NCI-H2196 (cell line): ENCODE measurements at regions not wholly inside any gene's neighbourhood (a gene's known extent, or its start where the extent isn't known, plus 50 kb on each side); places are given as distances from the start of the nearest gene placed in this dataset.
"Not testable (repeated sequence)": the region's sequence is repeated elsewhere in the genome, so short reads cannot be mapped to it uniquely, and the experiment has no call there.

Experiments used
- DNase-seq: peaks from one replicate; lab custom pipeline; 2025; ENCODE audit not compliant: unreplicated experiment; lab: John Stamatoyannopoulos, UW

- DNase-seq: no peak
Observed at GRCh38 chr17:14451729-14452191, 150.9 kb downstream of the HS3ST3B1 start.

- DNase-seq: no peak
Observed at GRCh38 chr17:14448818-14449217, 147.9 kb downstream of the HS3ST3B1 start.

- no peak for DNase-seq
Observed at GRCh38 chr17:14446825-14447224, 145.9 kb downstream of the HS3ST3B1 start.

- no peak for DNase-seq
Observed at GRCh38 chr17:14444915-14445314, 144.0 kb downstream of the HS3ST3B1 start.

- DNase-seq: no peak
Observed at GRCh38 chr17:14442798-14443528, 142.1 kb downstream of the HS3ST3B1 start.

- no peak for DNase-seq
Observed at GRCh38 chr17:14437176-14437575, 136.3 kb downstream of the HS3ST3B1 start.

- DNase-seq: no peak
Observed at GRCh38 chr17:14436266-14436665, 135.4 kb downstream of the HS3ST3B1 start.

GRCh38 chr17:14434506-14434905, 133.6 kb downstream of the HS3ST3B1 start:
- no peak for DNase-seq

GRCh38 chr17:14432079-14432478, 131.2 kb downstream of the HS3ST3B1 start:
- no peak for DNase-seq

GRCh38 chr17:14429084-14429483, 128.2 kb downstream of the HS3ST3B1 start:
- DNase-seq: no peak

GRCh38 chr17:14428648-14429029, 127.8 kb downstream of the HS3ST3B1 start:
- no peak for DNase-seq

- no peak for DNase-seq
Observed at GRCh38 chr17:14427900-14428647, 127.2 kb downstream of the HS3ST3B1 start.

GRCh38 chr17:14423156-14423555, 122.3 kb downstream of the HS3ST3B1 start:
- DNase-seq: not testable (repeated sequence)

GRCh38 chr17:14417336-14417735, 116.5 kb downstream of the HS3ST3B1 start:
- no peak for DNase-seq

- DNase-seq: no peak
Observed at GRCh38 chr17:14409292-14409691, 108.4 kb downstream of the HS3ST3B1 start.

- no peak for DNase-seq
Observed at GRCh38 chr17:14407541-14407940, 106.7 kb downstream of the HS3ST3B1 start.

- no peak for DNase-seq
Observed at GRCh38 chr17:14405189-14405588, 104.3 kb downstream of the HS3ST3B1 start.
